ENCODE measurements at regions not wholly inside any gene's neighbourhood (a gene's known extent, or its start where the extent isn't known, plus 50 kb on each side); places are given as distances from the start of the nearest gene placed in this dataset.
A peak's percentile ranks its signal among the peaks of the same experiment; 100 is the strongest.

- no peaks in the 10 kb centered on the region for H3K36me3 ChIP-seq
- H3K4me1 ChIP-seq, result peaks cover 76 to 100% (median 79%) of the 10 kb centered on the region in 10 experiments
- peak overlapping the region; percentile 81 to 97 (median 92) for H3K4me2 ChIP-seq
- H3K9ac ChIP-seq, result peak overlapping the region in 9 of 11 experiments; percentile 11 to 67 (median 51); a peak in 15 of 22 replicates
- peak overlapping the region; percentile 30 to 63 (median 51); a peak in 19 of 20 replicates for H3K4me3 ChIP-seq
- peak overlapping the region in 8 of 11 experiments; percentile 49 to 74 (median 70); a peak in 17 of 22 replicates for H3K27ac ChIP-seq
- TF ChIP-seq Cebpa-rat (IDR thresholded peaks at IDR 0.05), result no peak
- no peaks in the 10 kb centered on the region for H4K20me1 ChIP-seq
- H3K27me3 ChIP-seq, result no peaks in the 10 kb centered on the region
- H3K9me3 ChIP-seq (replicated peaks in 1 of 11), result peaks cover 0 to 10% (median 0%) of the 10 kb centered on the region in 11 experiments; a peak in 4 of 22 replicates
These were observed 68.6 kb upstream of the MRTFB start for GRCh38 chr16:14002416-14002990.

- Histone ChIP-seq H3K27me3 (no peaks in the 10 kb centered on the region), H3K4me2 (peak overlapping the region; percentile 81 to 97 (median 92)), H3K4me1 (peaks cover 69 to 100% (median 73%) of the 10 kb centered on the region in 10 experiments), H3K36me3 (no peaks in the 10 kb centered on the region), H3K27ac (peak overlapping the region in 8 of 11 experiments; percentile 49 to 74 (median 70); a peak in 17 of 22 replicates), H4K20me1 (no peaks in the 10 kb centered on the region), H3K9me3 (replicated peaks in 1 of 11) (peaks cover 0 to 10% (median 0%) of the 10 kb centered on the region in 11 experiments; a peak in 4 of 22 replicates), H3K4me3 (peak overlapping the region; percentile 30 to 63 (median 51); a peak in 19 of 20 replicates), H3K9ac (peak overlapping the region in 9 of 11 experiments; percentile 11 to 67 (median 51); a peak in 16 of 22 replicates)
- TF ChIP-seq Cebpa-rat (IDR thresholded peaks at IDR 0.05), result no peak
These were observed 68.0 kb upstream of the MRTFB start for GRCh38 chr16:14003074-14003570.

- Histone ChIP-seq H3K27ac (peak overlapping the region in 10 of 11 experiments; percentile 45 to 75 (median 61); a peak in 20 of 22 replicates), H3K9ac (peak overlapping the region in 3 of 11 experiments; percentile 16 to 42 (median 29); a peak in 3 of 22 replicates), H3K4me3 (no peak overlapping the region; a peak in 2 of 20 replicates), H3K4me1 (peaks cover 59 to 98% (median 62%) of the 10 kb centered on the region in 10 experiments), H3K9me3 (replicated peaks in 1 of 11) (peaks cover 0 to 10% (median 0%) of the 10 kb centered on the region in 11 experiments; a peak in 4 of 22 replicates), H3K27me3 (no peaks in the 10 kb centered on the region), H4K20me1 (no peaks in the 10 kb centered on the region), H3K36me3 (no peaks in the 10 kb centered on the region), H3K4me2 (peak overlapping the region; percentile 81 to 97 (median 92))
- no peak for TF ChIP-seq Cebpa-rat (IDR thresholded peaks at IDR 0.05)
These were observed 66.9 kb upstream of the MRTFB start for GRCh38 chr16:14004031-14004728.

GRCh38 chr16:14004729-14005315, 66.3 kb upstream of the MRTFB start:
- Histone ChIP-seq H3K27ac (peak overlapping the region in 10 of 11 experiments; percentile 45 to 75 (median 61); a peak in 20 of 22 replicates), H3K4me3 (no peak overlapping the region; a peak in 1 of 20 replicates), H3K36me3 (no peaks in the 10 kb centered on the region), H3K9ac (peak overlapping the region in 3 of 11 experiments; percentile 16 to 42 (median 29); a peak in 5 of 22 replicates), H3K27me3 (no peaks in the 10 kb centered on the region), H4K20me1 (no peaks in the 10 kb centered on the region), H3K4me1 (peaks cover 52 to 98% (median 56%) of the 10 kb centered on the region in 10 experiments), H3K9me3 (replicated peaks in 1 of 11) (peaks cover 0 to 10% (median 0%) of the 10 kb centered on the region in 11 experiments; a peak in 4 of 22 replicates), H3K4me2 (peak overlapping the region; percentile 81 to 97 (median 92))
- no peak for TF ChIP-seq Cebpa-rat (IDR thresholded peaks at IDR 0.05)

GRCh38 chr16:14005335-14005734, 65.8 kb upstream of the MRTFB start:
- H4K20me1 ChIP-seq, result no peaks in the 10 kb centered on the region
- peak overlapping the region in 1 of 11 experiments; percentile 42; a peak in 2 of 22 replicates for H3K9ac ChIP-seq
- TF ChIP-seq Cebpa-rat (IDR thresholded peaks at IDR 0.05), result no peak
- peak overlapping the region in 6 of 11 experiments; percentile 52 to 75 (median 70); a peak in 9 of 22 replicates for H3K27ac ChIP-seq
- peak overlapping the region; percentile 81 to 97 (median 92); a peak in 19 of 22 replicates for H3K4me2 ChIP-seq
- H3K4me1 ChIP-seq, result peaks cover 47 to 98% (median 51%) of the 10 kb centered on the region in 10 experiments
- H3K4me3 ChIP-seq, result no peak overlapping the region
- no peaks in the 10 kb centered on the region for H3K27me3 ChIP-seq
- H3K9me3 ChIP-seq (replicated peaks in 1 of 11), result peaks cover 0 to 10% (median 0%) of the 10 kb centered on the region in 11 experiments; a peak in 4 of 22 replicates
- H3K36me3 ChIP-seq, result no peaks in the 10 kb centered on the region

- Histone ChIP-seq H3K9ac (no peak overlapping the region), H3K4me1 (peaks cover 27 to 95% (median 31%) of the 10 kb centered on the region in 10 experiments), H3K4me2 (peak overlapping the region in 4 of 11 experiments; percentile 28 to 52 (median 47); a peak in 7 of 22 replicates), H3K27ac (peak overlapping the region in 1 of 11 experiments; percentile 18; a peak in 1 of 22 replicates), H3K27me3 (no peaks in the 10 kb centered on the region), H3K9me3 (replicated peaks in 1 of 11) (no peaks in the 10 kb centered on the region), H3K4me3 (no peak overlapping the region), H4K20me1 (no peaks in the 10 kb centered on the region), H3K36me3 (no peaks in the 10 kb centered on the region)
- no peak for TF ChIP-seq Cebpa-rat (IDR thresholded peaks at IDR 0.05)
These were observed 63.7 kb upstream of the MRTFB start for GRCh38 chr16:14007450-14007849.

GRCh38 chr16:14011001-14011400, 60.1 kb upstream of the MRTFB start:
- H3K27me3 ChIP-seq, result no peaks in the 10 kb centered on the region
- no peaks in the 10 kb centered on the region for H3K9me3 ChIP-seq (replicated peaks in 1 of 11)
- H4K20me1 ChIP-seq, result no peaks in the 10 kb centered on the region
- no peak overlapping the region for H3K9ac ChIP-seq
- no peak overlapping the region for H3K4me3 ChIP-seq
- no peak overlapping the region for H3K27ac ChIP-seq
- no peaks in the 10 kb centered on the region for H3K36me3 ChIP-seq
- peak overlapping the region in 3 of 11 experiments; percentile 31 to 49 (median 32); a peak in 4 of 22 replicates for H3K4me2 ChIP-seq
- H3K4me1 ChIP-seq, result peaks cover 0 to 95% (median 25%) of the 10 kb centered on the region in 10 experiments; a peak in 15 of 20 replicates
- TF ChIP-seq Cebpa-rat (IDR thresholded peaks at IDR 0.05), result no peak

GRCh38 chr16:14011846-14012245, 59.3 kb upstream of the MRTFB start:
- Histone ChIP-seq H3K4me2 (0 out of 22 replicates have a peak overlapping the region, but pooled peaks of 1 of the 11 experiments have one; percentile 49), H3K4me1 (peaks cover 0 to 95% (median 33%) of the 10 kb centered on the region in 10 experiments; a peak in 15 of 20 replicates), H3K27me3 (no peaks in the 10 kb centered on the region), H3K36me3 (no peaks in the 10 kb centered on the region), H3K4me3 (no peak overlapping the region), H3K9me3 (replicated peaks in 1 of 11) (no peaks in the 10 kb centered on the region), H3K9ac (no peak overlapping the region), H3K27ac (no peak overlapping the region), H4K20me1 (no peaks in the 10 kb centered on the region)
- TF ChIP-seq Cebpa-rat (IDR thresholded peaks at IDR 0.05), result no peak

Data from BLaER1 treated with 17β-estradiol and CSF1 and Interleukin-3, amounts not matched to agents 10 nM and 100 nM (cell line).